Endodermal cell (in vitro differentiated cells): ENCODE measurements at regions not wholly inside any gene's neighbourhood (a gene's known extent, or its start where the extent isn't known, plus 50 kb on each side); places are given as distances from the start of the nearest gene placed in this dataset.

Experiments
- DNase-seq: peaks from one replicate; pipeline ENCODE4 v3.0.0-alpha.2; 2017
- H3K27ac ChIP-seq: 2 replicates; pipeline ENCODE4 v1.5.1; 2013; ENCODE audit warnings: mild to moderate bottlenecking, low read depth, low read length, moderate library complexity
- H3K27me3 ChIP-seq: 2 replicates; pipeline ENCODE4 v1.6.1; 2013; ENCODE audit warnings: mild to moderate bottlenecking, low read length, moderate library complexity; ENCODE audit not compliant: insufficient read depth, control insufficient read depth, poor library complexity, severe bottlenecking
- H3K36me3 ChIP-seq: 2 replicates; pipeline ENCODE4 v1.7.0; 2013; ENCODE audit warnings: mild to moderate bottlenecking, low read length, moderate library complexity; ENCODE audit not compliant: control insufficient read depth, insufficient read depth
- H3K4me1 ChIP-seq: one replicate; pipeline ENCODE4 v1.7.0; 2013; ENCODE audit warnings: low read length; ENCODE audit not compliant: control insufficient read depth, insufficient read depth
- H3K4me3 ChIP-seq: 2 replicates; pipeline ENCODE4 v1.5.1; 2013; ENCODE audit warnings: mild to moderate bottlenecking, low read length, moderate library complexity
- H3K9ac ChIP-seq: 2 replicates; pipeline ENCODE4 v1.6.1; 2013; ENCODE audit warnings: mild to moderate bottlenecking, low read length, moderate library complexity; ENCODE audit not compliant: poor library complexity, severe bottlenecking; ENCODE audit errors: extremely low read depth
- H3K9me3 ChIP-seq: 2 replicates; pipeline ENCODE4 v1.6.1; 2013; ENCODE audit warnings: mild to moderate bottlenecking, low read length, moderate library complexity; ENCODE audit not compliant: control insufficient read depth
- H3K27ac Mint-ChIP-seq: 2 replicates; pipeline ENCODE4 v1.8.0; 2020; ENCODE audit warnings: mixed read lengths
- H3K27me3 Mint-ChIP-seq: 2 replicates; pipeline ENCODE4 v1.8.0; 2021; ENCODE audit warnings: mild to moderate bottlenecking, mixed read lengths; ENCODE audit not compliant: insufficient read depth
- H3K36me3 Mint-ChIP-seq: 2 replicates; pipeline ENCODE4 v1.8.0; 2020; ENCODE audit warnings: low read depth, mixed read lengths
- H3K4me1 Mint-ChIP-seq: 2 replicates; pipeline ENCODE4 v1.8.0; 2020; ENCODE audit warnings: mixed read lengths
- H3K4me3 Mint-ChIP-seq: 2 replicates; pipeline ENCODE4 v1.8.0; 2020; ENCODE audit warnings: mild to moderate bottlenecking, moderate library complexity, mixed read lengths
- H3K9me3 Mint-ChIP-seq: 2 replicates; pipeline ENCODE4 v1.8.0; 2020; ENCODE audit warnings: mild to moderate bottlenecking, mixed read lengths
- CTCF ChIP-seq: fragments of 200-600 bp; sonication (generic); conservative IDR thresholded peaks from 2 replicates; pipeline ENCODE4 v1.5.0; 2021; ENCODE audit warnings: antibody characterized with exemption, mild to moderate bottlenecking
- WGBS, 2 experiments: methylation state at CpG; one replicate each; pipeline versions ENCODE4 v1.1.5 to v1.1.7; 2013; ENCODE audit warnings: missing lambda C conversion rate in 2 of 2, mixed read lengths in 1 of 2; ENCODE audit not compliant: insufficient coverage in 1 of 2, insufficient read length in 1 of 2; 5-methylcytosine and 5-hydroxymethylcytosine counted together

GRCh38 chr3:177838766-177839350 lies 641.6 kb upstream of the TBL1XR1 start:
- no peaks in the 10 kb centered on the region for H3K9me3 Mint-ChIP-seq
- Histone ChIP-seq H3K27me3 (peaks cover 17% of the 10 kb centered on the region), H3K36me3 (no peaks in the 10 kb centered on the region), H3K4me1 (no peaks in the 10 kb centered on the region), H3K27ac (no peak overlapping the region), H3K9ac (no peak overlapping the region), H3K9me3 (no peaks in the 10 kb centered on the region), H3K4me3 (no peak overlapping the region)
- no peaks in the 10 kb centered on the region for H3K36me3 Mint-ChIP-seq
- no peak overlapping the region for H3K27ac Mint-ChIP-seq
- no peak overlapping the region for H3K4me3 Mint-ChIP-seq
- TF ChIP-seq CTCF = no peak
- 91 to 95% methylated on average over 6 to 7 of the region's 7 CpGs for WGBS, 2 experiments
- H3K27me3 Mint-ChIP-seq = peaks cover 4% of the 10 kb centered on the region
- no peak for DNase-seq
- peaks cover 13% of the 10 kb centered on the region for H3K4me1 Mint-ChIP-seq

- Histone ChIP-seq H3K36me3 (no peaks in the 10 kb centered on the region), H3K4me1 (no peaks in the 10 kb centered on the region), H3K27ac (no peak overlapping the region), H3K27me3 (peaks cover 10% of the 10 kb centered on the region), H3K9ac (no peak overlapping the region), H3K4me3 (no peak overlapping the region), H3K9me3 (no peaks in the 10 kb centered on the region)
- Mint-ChIP-seq H3K4me1 (peaks cover 4% of the 10 kb centered on the region), H3K27me3 (peaks cover 2% of the 10 kb centered on the region), H3K27ac (no peak overlapping the region), H3K9me3 (no peaks in the 10 kb centered on the region), H3K36me3 (no peaks in the 10 kb centered on the region), H3K4me3 (no peak overlapping the region)
- TF ChIP-seq CTCF = no peak
- DNase-seq = no peak
- 88 to 100% methylated on average over 1 of the region's 1 CpG for WGBS, 2 experiments
These were observed 645.0 kb upstream of the TBL1XR1 start for GRCh38 chr3:177842302-177842701.

DNA sequence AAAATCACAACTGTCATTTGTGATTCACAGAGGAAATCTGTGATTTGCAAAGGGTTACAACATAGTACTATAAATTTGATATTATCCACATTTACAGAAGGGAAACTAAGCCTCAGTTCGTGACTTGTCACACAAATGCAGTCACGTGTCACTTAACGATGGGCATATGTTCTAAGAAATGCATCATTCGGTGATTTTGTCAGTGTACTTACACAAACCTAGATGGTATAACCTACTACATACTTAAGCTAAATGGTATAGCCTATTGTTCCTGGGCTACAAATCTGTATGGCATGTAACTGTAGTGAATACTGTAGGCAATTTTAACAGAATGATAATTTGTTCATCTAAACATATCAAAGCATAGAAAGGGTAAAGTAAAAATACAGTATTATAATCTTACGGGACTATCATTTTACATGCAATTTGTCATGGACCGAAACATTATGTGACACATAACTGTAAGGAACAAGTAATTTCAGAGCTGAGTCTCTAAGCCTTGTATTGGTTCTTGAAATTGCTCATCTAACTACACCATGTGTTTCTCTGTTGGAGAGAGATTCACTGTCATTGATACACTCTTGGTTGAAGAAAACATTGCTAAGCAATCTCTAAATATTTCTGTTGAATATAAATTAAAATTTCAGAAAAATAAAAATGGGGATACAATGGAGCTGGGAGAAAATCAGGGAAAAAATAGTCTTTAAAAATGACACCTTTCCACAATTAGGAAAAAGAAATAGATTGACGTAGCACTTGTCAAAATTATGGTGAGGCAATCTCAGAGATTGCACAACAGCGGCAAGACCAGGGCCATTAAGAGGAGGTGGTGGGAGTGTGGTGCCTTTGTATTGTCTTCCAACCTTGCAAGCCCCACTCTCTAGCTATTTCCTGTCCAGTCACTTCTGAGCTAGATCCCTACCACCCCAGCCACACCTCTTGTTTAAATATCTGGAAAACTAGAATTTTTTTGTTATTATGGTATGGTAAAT lies 645.8 kb upstream of the TBL1XR1 start:
- Histone ChIP-seq H3K4me3 (no peak overlapping the region), H3K36me3 (no peaks in the 10 kb centered on the region), H3K9me3 (no peaks in the 10 kb centered on the region), H3K4me1 (no peaks in the 10 kb centered on the region), H3K9ac (no peak overlapping the region), H3K27me3 (peaks cover 10% of the 10 kb centered on the region), H3K27ac (no peak overlapping the region)
- 90% methylated on average over 2 to 8 of the region's 8 CpGs for WGBS, 2 experiments
- Mint-ChIP-seq H3K36me3 (no peaks in the 10 kb centered on the region), H3K4me3 (no peak overlapping the region), H3K27ac (no peak overlapping the region), H3K9me3 (no peaks in the 10 kb centered on the region), H3K4me1 (no peaks in the 10 kb centered on the region), H3K27me3 (peaks cover 2% of the 10 kb centered on the region)
- DNase-seq = no peak
- TF ChIP-seq CTCF = no peak
